ENCODE measurements at regions not wholly inside any gene's neighbourhood (a gene's known extent, or its start where the extent isn't known, plus 50 kb on each side); places are given as distances from the start of the nearest gene placed in this dataset.

- DNase-seq (ENCODE audit: low read depth), result peak; percentile 15
- H3K4me3 ChIP-seq (ENCODE audit: low read length), result no peak overlapping the region
- TF ChIP-seq, protein P1, sequence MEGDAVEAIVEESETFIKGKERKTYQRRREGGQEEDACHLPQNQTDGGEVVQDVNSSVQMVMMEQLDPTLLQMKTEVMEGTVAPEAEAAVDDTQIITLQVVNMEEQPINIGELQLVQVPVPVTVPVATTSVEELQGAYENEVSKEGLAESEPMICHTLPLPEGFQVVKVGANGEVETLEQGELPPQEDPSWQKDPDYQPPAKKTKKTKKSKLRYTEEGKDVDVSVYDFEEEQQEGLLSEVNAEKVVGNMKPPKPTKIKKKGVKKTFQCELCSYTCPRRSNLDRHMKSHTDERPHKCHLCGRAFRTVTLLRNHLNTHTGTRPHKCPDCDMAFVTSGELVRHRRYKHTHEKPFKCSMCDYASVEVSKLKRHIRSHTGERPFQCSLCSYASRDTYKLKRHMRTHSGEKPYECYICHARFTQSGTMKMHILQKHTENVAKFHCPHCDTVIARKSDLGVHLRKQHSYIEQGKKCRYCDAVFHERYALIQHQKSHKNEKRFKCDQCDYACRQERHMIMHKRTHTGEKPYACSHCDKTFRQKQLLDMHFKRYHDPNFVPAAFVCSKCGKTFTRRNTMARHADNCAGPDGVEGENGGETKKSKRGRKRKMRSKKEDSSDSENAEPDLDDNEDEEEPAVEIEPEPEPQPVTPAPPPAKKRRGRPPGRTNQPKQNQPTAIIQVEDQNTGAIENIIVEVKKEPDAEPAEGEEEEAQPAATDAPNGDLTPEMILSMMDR (IDR thresholded peaks at IDR 0.05; ENCODE audit: insufficient read depth, low read depth, low read length, missing control alignments), result no peak
Observed at GRCh38 chr9:105911104-105911911, 217.0 kb downstream of the TMEM38B start.

DNA sequence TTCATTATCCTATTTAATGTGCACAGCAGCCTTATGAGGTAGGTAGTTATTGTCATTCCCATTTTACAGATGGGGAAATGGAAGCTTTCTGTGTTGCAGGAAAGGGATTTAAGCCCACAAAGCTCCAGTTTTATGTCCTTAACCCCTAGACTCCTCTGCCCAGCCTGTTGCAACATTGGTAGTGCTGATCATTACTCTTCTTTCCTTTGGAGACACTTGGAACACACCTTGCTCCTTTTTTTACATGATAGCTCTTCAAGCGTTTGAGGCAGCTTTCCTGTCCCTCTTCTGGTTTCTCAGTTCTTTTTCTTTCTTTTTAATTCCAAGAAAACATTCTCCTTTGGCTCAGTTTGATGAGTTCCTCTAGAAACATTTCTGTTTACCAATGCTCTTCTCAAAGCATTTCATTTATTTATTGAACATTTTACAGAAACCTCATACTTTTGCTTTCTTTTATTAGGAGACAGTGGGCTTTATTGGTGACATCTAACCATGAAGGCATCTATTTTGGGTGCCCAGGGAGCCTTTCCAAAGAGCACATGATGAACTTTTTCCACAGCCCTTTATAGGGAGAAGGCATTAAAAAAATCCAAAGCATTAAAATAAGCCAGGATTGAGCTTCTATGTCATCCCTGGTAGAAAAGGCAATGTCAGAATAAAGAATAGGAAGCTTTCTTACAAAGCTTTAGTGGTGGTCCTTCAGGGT is 218.0 kb downstream of the TMEM38B start:
- TF ChIP-seq, protein P1 (IDR thresholded peaks at IDR 0.05; ENCODE audit: insufficient read depth, low read depth, low read length, missing control alignments), result no peak
- no peak overlapping the region for H3K4me3 ChIP-seq (ENCODE audit: low read length)
- DNase-seq (ENCODE audit: low read depth), result no peak

DNA sequence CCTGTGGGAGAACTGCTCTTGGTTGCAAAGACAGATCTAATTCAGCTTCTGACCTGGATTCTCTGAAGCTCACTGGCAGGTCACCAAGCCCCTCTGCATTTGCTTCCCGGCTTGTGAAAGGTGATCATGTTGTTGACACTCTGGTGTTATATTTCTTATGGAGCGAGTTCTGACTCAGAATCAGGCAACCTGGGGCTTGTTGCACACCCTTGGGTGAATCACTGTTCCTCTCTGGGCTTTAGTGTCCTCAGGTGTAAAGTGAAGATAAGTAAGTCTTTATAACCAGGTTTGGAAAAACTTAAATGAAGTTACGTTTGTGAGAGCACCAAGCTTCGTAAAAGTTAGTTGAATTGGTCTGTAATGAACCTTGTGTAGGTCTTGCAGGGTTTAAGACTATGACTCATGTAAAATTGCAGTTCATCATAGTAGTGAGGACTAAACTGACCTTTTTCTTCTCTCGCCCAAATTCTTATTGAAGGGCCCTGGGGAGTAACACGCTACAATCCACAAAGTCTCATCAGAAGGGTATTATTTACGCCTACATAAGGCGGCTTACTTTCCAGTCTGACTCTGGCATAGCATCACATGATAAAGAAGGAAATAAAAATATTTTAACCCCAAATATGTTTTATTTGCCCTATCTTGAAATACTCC is 218.6 kb downstream of the TMEM38B start:
- DNase-seq (ENCODE audit: low read depth), result peak; percentile 95
- TF ChIP-seq, protein P1 (IDR thresholded peaks at IDR 0.05; ENCODE audit: insufficient read depth, low read depth, low read length, missing control alignments), result no peak

DNA sequence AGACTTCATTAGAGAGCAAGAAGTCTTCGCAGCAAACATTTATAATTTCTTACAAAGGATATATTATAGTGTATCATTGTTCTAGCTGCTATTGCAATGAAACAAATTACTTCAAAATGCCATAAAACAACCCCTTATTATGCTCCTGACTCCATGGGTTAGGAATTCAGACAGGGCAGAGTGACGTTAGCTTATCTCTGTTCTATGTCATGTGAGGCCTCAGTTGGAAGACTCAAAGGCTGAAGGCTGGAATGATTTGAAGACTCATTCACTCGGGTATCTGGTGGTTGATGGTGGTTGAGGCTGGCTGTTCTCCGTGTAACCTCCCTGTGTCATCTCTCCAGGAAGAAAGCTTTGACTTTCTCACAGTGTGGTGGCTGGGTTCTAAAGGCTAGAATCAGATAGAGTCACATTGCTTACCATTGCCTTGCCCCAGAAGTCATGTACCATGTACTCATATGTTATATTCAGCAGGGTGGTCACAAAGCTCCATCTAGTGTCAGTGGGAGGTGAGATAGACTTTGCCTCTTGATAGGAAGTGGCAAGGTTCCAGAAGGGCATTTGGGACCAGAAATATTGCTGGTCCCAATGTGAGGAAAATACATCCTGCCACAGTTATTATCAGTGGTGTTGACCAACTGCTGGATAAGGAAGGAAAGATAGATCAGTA is 226.9 kb downstream of the TMEM38B start:
- H3K4me3 ChIP-seq (ENCODE audit: low read length), result no peak overlapping the region
- TF ChIP-seq, protein P1 (IDR thresholded peaks at IDR 0.05; ENCODE audit: insufficient read depth, low read depth, low read length, missing control alignments), result no peak
- no peak for DNase-seq (ENCODE audit: low read depth)

More for the DNA sequence above, 218.6 kb downstream of the TMEM38B start:
- no peak overlapping the region for H3K4me3 ChIP-seq (ENCODE audit: low read length)

DNA sequence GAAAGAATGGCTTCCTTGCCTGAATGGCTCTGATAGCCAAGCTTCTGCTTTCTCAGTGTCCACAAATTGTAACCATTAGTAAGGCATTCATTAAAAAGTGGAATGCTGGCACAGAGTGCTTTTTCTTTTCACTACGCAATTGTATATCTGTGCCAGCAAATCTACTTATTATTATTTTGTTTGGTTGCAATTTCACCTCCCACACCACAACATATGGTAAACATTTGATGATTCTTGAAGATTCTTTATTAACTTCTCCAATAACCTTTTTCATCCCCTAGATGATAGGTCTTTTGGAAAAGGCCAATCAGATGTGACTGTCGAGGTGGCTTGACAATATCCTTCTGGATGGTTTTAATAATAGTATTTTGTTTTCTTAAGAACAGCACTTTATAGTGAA is 234.1 kb downstream of the TMEM38B start:
- no peak for DNase-seq (ENCODE audit: low read depth)
- H3K4me3 ChIP-seq (ENCODE audit: low read length), result no peak overlapping the region
- TF ChIP-seq, protein P1 (IDR thresholded peaks at IDR 0.05; ENCODE audit: insufficient read depth, low read depth, low read length, missing control alignments), result no peak

- DNase-seq (ENCODE audit: low read depth), result no peak
Observed at GRCh38 chr9:105930011-105930627, 235.8 kb downstream of the TMEM38B start.

More at GRCh38 chr9:105930011-105930627, 235.8 kb downstream of the TMEM38B start:
- TF ChIP-seq, protein P1 (IDR thresholded peaks at IDR 0.05; ENCODE audit: insufficient read depth, low read depth, low read length, missing control alignments), result no peak
- H3K4me3 ChIP-seq (ENCODE audit: low read length), result no peak overlapping the region

All from epithelial cell of esophagus (primary cell).